ENCODE measurements at regions not wholly inside any gene's neighbourhood (a gene's known extent, or its start where the extent isn't known, plus 50 kb on each side); places are given as distances from the start of the nearest gene placed in this dataset.

GRCh38 chr9:89793124-89793495 is 188.3 kb downstream of the GADD45G start:
- no peaks in the 10 kb centered on the region for H3K36me3 ChIP-seq (ENCODE audit: control insufficient read depth in 2 of 2, insufficient read depth in 2 of 2, low read length in 1 of 2)
- BruUV-seq (replicated peaks) = no TSS peak
- FAIRE-seq = no peak
- H3K4me1 ChIP-seq (ENCODE audit: control insufficient read depth, insufficient read depth, low read length) = no peaks in the 10 kb centered on the region
- H3K9me3 ChIP-seq (replicated peaks; ENCODE audit: control insufficient read depth, insufficient read depth, low read length) = no peaks in the 10 kb centered on the region
- peaks cover 0 to 3% of the 10 kb centered on the region in 2 experiments; a peak in 1 of 4 replicates for H3K27me3 ChIP-seq (replicated peaks in 1 of 2; ENCODE audit: control insufficient read depth in 2 of 2, insufficient read depth in 2 of 2, low read length in 1 of 2)
- no peak overlapping the region for H3K4me2 ChIP-seq (ENCODE audit: control insufficient read depth, insufficient read depth)
- ChIA-PET SMC1A (ENCODE audit: uncharacterized antibody, unreplicated experiment) (interaction anchor here (1.2 to 2.9 kb wide), 2 partner anchors 23 to 92 kb away, joined by 4 to 8 read pairs; no protein-coding TSS in a partner anchor), CTCF (interaction anchor here (0.5 kb wide), 1 partner anchor 213 kb away, joined by 3 read pairs; no protein-coding TSS in a partner anchor), POLR2A (no interaction called here), RAD21 (ENCODE audit: unreplicated experiment) (interaction anchor here (0.8 kb wide), 1 partner anchor 190 kb away, joined by 3 read pairs; no protein-coding TSS in a partner anchor)
- WGBS (ENCODE audit: insufficient coverage, insufficient replicate concordance, low lambda C conversion rate, missing lambda C conversion rate) = 51% methylated on average over 4 of the region's 5 CpGs
- no peak overlapping the region for H3K27ac ChIP-seq (ENCODE audit: control insufficient read depth, insufficient read depth)
- intact Hi-C loops (cut with micrococcal nuclease; ENCODE audit: unreplicated experiment) = no loop called here
- TF ChIP-seq DPF2 (IDR thresholded peaks at IDR 0.05) (no peak), ETV6 (conservative IDR thresholded peaks at IDR 0.05 in 1 of 2, IDR thresholded peaks at IDR 0.05 in 1 of 2; ENCODE audit: borderline replicate concordance in 1 of 2, low read depth in 1 of 2) (no peak), SMC3 (IDR thresholded peaks at IDR 0.05; ENCODE audit: borderline replicate concordance, low read length) (no peak), LARP7 (IDR thresholded peaks at IDR 0.05) (no peak), TCF7 (IDR thresholded peaks at IDR 0.05; ENCODE audit: borderline replicate concordance) (no peak), SRF (IDR thresholded peaks at IDR 0.05; ENCODE audit: low read depth in 2 of 2, low read length in 2 of 2) (no peak), RELB (IDR thresholded peaks at IDR 0.05; ENCODE audit: low read depth) (no peak), BACH1 (IDR thresholded peaks at IDR 0.05; ENCODE audit: borderline replicate concordance) (no peak), STAT3 (IDR thresholded peaks at IDR 0.05; ENCODE audit: low read depth, low read length) (no peak), USF1 (IDR thresholded peaks at IDR 0.05; ENCODE audit: borderline replicate concordance, extremely low read length, insufficient read depth, low read depth, low read length) (no peak), JUND (IDR thresholded peaks at IDR 0.05; ENCODE audit: low read depth, low read length) (no peak), ZBTB33 (IDR thresholded peaks at IDR 0.05) (no peak), ZZZ3 (IDR thresholded peaks at IDR 0.05; ENCODE audit: control insufficient read depth, insufficient read length, low read depth) (no peak), ATF7 (IDR thresholded peaks at IDR 0.05; ENCODE audit: low read depth) (no peak), CHD1 (IDR thresholded peaks at IDR 0.05; ENCODE audit: low read depth, low read length) (no peak), SREBF2 (IDR thresholded peaks at IDR 0.05; ENCODE audit: low read length) (no peak)
- in situ Hi-C loops (cut with MboI) = no loop called here
- no peak overlapping the region for H3K4me3 ChIP-seq
- no peak for ATAC-seq
- DNase-seq (ENCODE audit: low read depth, low spot score) = no peak
- no peaks in the 10 kb centered on the region for H3K79me2 ChIP-seq (ENCODE audit: control insufficient read depth, insufficient read depth, low read length)
- H3K9ac ChIP-seq (ENCODE audit: control insufficient read depth, insufficient read depth, low read length) = no peak overlapping the region
- no peak overlapping the region for H2AFZ ChIP-seq (ENCODE audit: control insufficient read depth, low read depth, low read length)
- H4K20me1 ChIP-seq (ENCODE audit: control insufficient read depth, insufficient read depth) = no peaks in the 10 kb centered on the region
